SIG-M5 treated with dmso at 0.1 percent for 504 hours (cell line): ENCODE measurements at regions not wholly inside any gene's neighbourhood (a gene's known extent, or its start where the extent isn't known, plus 50 kb on each side); places are given as distances from the start of the nearest gene placed in this dataset.
"Not testable (repeated sequence)": the region's sequence is repeated elsewhere in the genome, so short reads cannot be mapped to it uniquely, and the experiment has no call there.

Experiments used
- DNase-seq: peaks from one replicate; lab custom pipeline; 2025; ENCODE audit not compliant: unreplicated experiment; lab: John Stamatoyannopoulos, UW

GRCh38 chr7:142604671-142605070, 144.6 kb upstream of the PRSS1 start:
- no peak for DNase-seq

GRCh38 chr7:142603870-142604448, 145.3 kb upstream of the PRSS1 start:
- peak; percentile 41 for DNase-seq

DNA sequence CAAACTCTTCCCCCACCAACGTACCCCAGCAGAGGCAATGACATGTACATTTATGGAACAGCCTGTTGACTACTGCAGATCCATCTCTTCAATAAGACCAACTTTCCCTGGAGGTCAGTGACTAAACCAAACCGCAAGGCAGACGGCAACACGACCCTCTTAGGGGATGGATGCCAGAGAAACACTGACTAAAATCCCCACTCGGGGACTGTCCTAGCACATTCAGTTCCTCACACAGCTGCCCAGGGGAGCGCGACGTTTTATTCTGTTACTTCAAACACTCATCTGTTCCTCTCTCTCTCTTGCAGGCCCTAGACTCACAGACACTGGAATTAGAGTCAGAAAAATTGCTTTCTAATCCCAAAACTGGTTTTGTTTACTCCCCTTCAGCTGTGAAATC, 146.5 kb upstream of the PRSS1 start:
- no peak for DNase-seq

- no peak for DNase-seq
Measured at GRCh38 chr7:142602183-142602582, 147.1 kb upstream of the PRSS1 start.

DNA sequence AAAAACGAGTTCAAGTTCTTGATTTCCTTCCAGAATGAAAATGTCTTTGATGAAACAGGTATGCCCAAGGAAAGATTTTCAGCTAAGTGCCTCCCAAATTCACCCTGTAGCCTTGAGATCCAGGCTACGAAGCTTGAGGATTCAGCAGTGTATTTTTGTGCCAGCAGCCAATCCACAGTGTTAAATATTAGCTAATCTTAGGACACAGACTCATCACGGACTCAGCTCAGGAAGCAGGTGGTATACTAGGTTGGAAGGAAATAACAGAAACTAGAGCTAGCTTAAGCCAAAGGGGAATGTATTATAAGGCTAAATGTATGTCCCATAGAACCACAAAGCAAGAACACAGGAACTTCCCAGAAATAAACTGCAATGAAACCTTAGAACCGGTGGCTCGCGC, 151.0 kb upstream of the PRSS1 start:
- no peak for DNase-seq

- no peak for DNase-seq
Measured at GRCh38 chr7:142597547-142597946, 151.7 kb upstream of the PRSS1 start.

- DNase-seq: no peak
Measured at GRCh38 chr7:142595816-142596516, 153.3 kb upstream of the PRSS1 start.

DNA sequence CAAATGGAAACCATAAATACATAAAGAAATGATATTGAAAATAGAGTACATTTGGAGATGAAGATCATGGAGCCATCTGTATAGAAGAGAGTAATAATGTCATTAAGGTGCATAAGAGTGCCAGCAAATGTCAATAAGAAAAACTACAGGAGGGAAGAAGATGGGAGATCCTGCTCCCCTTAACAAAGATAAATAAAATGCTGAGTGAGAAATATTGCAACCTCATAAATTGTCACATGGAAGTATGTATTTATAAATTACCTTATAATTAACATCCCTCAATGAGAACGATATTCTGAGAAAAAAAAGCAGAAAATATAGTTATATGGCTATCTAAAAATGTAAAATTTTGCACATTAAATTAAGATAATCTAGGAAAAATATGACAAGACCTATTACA, 155.2 kb upstream of the PRSS1 start:
- DNase-seq: no peak

GRCh38 chr7:142593106-142593505, 156.2 kb upstream of the PRSS1 start:
- DNase-seq: no peak

GRCh38 chr7:142592664-142593063, 156.6 kb upstream of the PRSS1 start:
- DNase-seq: no peak

- DNase-seq: no peak
Measured at GRCh38 chr7:142592231-142592630, 157.0 kb upstream of the PRSS1 start.

GRCh38 chr7:142590830-142591457, 158.3 kb upstream of the PRSS1 start:
- DNase-seq: no peak

- no peak for DNase-seq
Measured at GRCh38 chr7:142590077-142590476, 159.2 kb upstream of the PRSS1 start.

- DNase-seq: peak; percentile 70
Measured at GRCh38 chr7:142587578-142588191, 161.6 kb upstream of the PRSS1 start.

DNA sequence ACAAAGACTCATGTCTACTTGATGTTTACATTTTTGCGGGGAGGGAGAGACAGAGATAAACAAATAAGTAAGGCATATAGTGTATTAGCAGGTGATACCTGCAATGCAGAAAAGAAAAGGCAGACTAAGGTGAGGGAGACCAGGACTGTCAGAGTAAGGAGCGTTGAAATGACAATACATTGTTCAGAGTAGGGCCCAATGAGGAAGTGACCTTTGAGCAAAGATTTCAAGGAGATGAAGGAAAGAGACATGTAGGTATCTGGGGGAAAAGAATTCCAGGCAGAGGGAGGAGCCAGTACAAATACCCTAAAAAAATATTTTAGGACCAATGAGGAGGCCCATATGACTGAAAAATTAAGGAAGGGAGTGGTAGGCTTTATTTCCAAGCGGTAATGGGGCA, 162.7 kb upstream of the PRSS1 start:
- DNase-seq: no peak

DNA sequence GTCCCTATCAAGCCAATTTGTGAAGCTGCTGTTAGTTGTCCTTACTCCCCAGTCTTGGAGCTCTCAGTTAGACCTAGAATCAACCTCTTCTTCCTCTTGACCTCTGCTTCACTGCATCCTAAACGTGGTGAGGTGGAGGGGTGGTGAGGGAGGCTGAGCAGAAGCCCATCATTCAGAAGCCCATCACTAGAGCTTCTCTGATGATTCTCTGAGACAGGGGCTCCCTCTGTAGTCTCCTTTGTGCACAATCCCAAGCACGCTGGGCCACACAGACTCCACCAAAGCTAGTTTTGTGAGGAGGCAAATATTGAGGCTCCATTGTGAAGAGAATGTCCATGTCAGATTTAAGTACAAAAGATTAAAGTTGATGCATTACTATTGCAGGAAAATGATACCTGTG, 163.8 kb upstream of the PRSS1 start:
- DNase-seq: no peak

DNA sequence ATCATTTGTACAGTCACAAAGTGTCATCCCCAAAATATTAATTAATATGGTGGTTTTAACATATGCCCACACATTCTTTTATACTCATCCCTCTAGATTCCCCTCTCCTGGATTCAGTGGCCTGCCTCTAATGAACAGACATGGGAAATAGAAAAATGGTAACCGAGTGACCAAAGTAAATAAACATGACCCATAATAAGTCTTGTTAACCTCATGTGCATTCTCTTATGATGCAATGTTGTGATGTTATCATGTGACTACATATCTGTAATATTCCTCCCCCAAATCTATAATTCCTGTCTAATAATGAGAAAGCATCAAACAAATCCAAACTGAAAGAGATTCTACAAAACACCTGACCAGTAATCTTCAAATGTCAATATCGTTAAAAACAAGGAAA, 164.5 kb upstream of the PRSS1 start:
- DNase-seq: no peak

DNA sequence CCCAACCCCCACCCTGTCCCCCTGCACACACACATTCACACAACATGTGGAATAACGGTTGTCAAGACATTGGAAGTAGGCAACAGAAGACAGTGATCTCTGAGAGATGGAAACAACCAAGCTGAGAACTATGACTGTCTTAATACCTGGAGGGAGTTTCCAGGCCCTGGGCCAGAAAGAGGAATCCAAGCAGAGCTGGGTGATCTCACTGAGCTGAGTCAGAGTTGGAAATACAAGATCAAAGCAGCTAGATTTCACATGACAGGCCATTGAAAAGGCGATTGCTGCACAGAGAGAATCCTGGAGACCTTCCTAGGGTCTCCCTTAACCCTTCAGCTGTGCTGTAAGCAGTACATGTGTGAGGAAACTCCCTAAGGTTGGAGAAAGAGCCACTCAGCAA, 165.8 kb upstream of the PRSS1 start:
- DNase-seq: no peak

DNA sequence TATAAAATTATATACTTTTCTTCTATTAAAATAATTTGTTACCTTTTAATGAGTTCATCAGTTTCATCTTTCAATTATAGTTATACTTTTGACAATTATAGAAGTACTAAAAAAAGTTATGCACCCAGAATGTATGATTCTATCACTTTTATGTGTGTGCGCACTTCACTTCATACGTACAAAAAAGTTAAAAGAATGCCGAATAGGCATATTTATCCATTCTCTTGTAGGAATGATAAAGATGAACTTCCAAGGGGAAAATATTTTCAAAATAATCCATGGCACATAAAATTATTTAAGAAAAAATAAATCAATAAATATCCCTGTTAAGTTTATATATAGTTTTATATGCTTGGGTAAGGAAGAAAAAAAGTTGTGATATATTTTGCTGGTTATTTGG, 166.9 kb upstream of the PRSS1 start:
- no peak for DNase-seq

- peak; percentile 69 for DNase-seq
Measured at GRCh38 chr7:142581341-142581740, 167.9 kb upstream of the PRSS1 start.

- no peak for DNase-seq
Measured at GRCh38 chr7:142579946-142580345, 169.3 kb upstream of the PRSS1 start.

- not testable (repeated sequence) for DNase-seq
Measured at GRCh38 chr7:142575351-142575750, 173.9 kb upstream of the PRSS1 start.
